Activated T-cell treated with anti-CD3 and anti-CD28 coated beads, Interleukin-2, amount 50 U/mL, for 48 hours (primary cell): ENCODE measurements at regions not wholly inside any gene's neighbourhood (a gene's known extent, or its start where the extent isn't known, plus 50 kb on each side); places are given as distances from the start of the nearest gene placed in this dataset.
"Not testable (repeated sequence)": the region's sequence is repeated elsewhere in the genome, so short reads cannot be mapped to it uniquely, and the experiment has no call there.

Source experiments
- DNase-seq, 2 experiments: peaks; one replicate each; pipeline ENCODE4 v3.0.0-alpha.2; 2020

DNA sequence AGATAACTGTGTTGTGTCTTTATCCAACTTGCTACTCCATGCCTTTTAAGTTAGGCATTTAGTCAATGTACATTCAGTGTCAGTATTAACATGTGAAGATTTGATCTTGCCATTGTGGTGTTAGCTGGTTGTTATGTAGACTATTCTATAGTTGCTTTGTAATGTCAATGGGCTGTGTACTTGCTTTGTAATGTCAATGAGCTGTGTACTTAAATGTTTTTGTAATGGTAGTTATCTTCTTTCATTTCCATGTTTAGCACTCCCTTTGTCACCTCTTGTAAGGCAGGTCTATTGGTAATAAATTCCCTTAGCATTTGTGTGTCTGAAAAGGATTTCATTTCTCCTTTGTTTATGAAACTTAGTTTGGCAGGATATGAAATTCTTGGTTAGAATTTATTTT is 53.4 kb downstream of the MC4R start:
- no peak for DNase-seq

DNA sequence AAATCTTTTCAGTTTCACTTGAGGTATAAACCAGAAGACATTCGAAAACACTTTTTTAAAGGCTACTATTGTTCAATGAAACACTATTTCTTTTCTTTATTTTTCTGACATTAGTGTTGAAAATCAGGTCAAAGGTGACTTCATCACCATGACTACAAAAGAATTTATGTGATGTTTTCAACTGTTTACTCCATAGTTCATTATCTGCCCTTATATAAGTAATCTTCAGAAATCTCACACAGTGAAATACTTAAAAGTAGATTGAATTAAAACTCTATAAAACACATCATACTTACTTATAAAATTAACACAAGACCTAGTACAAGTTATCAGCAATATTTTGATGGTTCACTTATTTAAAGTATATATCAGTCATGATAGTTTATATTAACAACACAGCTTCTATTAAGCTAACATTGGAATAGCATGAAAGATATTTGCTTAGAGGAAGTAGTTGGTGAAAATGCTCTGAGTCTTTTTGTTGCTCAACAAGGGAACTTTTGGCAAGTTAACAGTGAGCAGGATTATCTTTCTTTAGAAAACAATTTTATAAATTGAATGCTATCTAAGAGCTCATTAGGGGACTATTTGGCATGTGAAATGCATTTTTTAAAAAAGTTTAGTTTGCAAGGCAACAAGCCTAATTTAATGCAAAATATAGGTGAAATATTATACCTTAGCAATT is 60.8 kb downstream of the MC4R start:
- no peak for DNase-seq

DNA sequence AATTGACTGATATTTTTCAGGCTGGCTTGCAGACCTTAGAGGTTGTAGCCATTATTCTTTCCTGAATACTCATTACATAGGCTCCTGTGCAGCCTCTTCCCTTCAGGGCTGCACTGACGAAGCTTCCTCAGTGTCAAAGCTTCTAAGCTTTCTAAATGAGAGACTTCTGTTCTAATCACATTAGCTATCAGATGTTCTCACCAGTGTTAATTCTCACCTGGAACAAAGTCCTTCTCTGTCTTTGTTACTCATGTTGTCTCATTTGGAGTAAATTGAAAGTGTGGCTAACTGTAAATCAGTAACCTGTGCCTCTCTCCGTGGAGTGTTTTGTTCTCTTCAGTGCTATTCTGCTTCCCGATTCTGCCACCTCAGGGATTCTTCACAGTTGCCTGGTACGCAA is 76.9 kb downstream of the MC4R start:
- DNase-seq: no peak

DNA sequence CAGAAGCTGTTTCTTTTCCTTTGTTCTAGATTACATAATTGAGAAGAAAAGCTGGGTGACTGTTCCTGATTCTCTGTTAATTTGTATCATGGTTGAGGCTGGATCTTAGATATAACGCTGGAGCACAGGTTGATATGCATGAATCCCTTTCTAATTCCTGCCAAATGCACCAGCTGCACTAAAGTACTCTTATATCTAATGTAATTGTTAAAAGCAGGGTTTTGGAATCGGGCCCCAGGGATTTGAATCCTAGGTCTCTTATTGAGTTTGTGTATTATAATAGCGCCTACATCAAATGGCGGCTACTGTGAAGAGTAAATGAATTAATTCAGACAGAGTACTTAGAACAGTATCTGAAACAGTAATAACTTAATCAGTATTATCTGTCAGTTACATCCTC is 80.4 kb downstream of the MC4R start:
- DNase-seq: no peak

DNA sequence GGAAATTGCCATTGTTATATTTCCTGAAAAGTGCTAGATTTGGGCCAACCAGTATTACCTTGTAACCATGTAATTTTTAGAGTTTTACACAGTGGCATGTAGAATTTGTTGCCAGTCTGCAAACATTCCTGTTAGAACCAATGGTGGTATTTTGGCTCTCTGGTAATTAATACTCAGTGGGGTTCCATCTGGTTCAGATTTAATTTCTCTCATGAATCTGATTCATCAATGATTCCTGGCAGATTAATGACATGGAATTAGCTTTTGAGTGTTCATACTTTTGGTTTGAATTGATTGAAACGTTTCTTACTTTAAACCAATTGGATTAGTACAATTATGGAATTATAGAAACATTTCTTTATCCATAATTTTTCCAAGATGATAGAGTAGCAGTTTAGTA is 93.2 kb downstream of the MC4R start:
- DNase-seq: no peak

DNA sequence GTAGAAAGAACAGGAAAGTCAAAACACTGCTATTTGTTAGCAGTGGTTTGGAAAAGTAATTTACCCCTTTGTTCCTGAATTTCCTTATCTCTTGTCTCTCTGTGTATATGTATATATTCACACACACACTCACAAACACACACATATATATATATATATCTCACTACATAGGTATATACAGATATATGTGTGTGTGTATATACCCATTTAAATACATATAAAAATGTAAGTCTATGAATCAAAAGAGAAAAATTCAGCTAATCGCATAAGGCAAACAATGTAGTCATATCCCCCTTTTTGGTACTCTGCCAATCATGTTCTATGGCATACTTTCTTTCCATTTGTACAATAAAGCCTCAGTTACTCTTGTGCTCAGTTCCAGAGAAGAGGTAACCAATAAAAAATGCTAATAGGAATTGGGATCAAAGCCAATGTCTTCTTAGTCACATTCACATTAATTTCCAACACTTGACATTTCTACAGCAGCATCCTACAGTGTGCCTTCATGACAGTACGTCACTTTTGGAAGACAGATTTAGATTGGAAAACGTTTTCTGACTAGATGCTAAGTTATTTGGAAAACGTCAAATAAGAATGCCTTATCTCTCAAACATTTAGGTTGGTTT is 94.6 kb downstream of the MC4R start:
- DNase-seq: no peak

DNA sequence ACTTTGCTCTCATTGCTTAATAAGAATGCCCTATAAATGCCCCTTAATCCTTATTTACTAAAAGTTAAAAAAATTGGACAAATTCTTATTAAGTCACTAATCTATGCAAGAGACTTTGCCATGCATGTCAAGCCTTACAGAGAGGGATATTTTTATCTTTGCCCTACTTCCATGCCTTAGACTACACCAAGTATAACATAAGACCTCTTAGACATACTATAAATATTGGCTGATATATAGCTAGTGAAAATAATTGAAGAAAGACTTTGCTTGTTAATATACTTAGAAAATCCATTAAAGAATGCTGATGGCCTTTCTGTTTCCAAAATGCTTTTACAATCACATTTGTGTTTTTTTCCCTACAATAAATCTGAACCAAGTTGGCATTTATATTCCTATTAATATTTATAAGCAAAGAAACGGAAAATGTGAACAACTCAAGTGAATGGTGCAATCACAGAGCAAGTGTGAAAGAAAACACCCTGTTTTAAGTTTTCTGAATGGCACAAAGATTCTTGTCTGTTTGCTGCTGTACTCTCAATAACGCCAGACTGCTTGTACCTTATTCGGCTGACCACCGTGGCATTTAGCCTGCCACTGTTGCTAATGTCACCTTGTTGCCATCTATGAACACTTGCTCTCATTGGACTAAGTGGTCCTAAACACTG is 105.0 kb downstream of the MC4R start:
- no peak for DNase-seq

DNA sequence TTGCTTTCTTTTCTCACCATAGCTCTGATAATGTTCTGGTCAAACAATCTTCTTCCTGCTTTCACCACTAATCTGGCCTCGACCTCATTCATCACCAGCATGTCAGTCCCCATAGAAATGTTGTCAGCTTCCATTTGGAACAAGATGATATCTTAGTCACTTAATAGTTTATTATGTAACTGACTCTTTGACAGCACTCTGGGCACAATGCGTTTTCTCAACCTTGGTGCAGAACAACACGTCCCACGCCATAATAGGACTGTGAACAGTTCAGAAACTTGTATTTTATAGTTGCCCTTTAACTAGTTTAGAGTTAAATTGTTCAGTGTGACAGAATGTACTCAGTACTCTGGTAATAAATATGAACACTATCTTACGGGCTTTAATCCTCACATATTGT is 106.0 kb downstream of the MC4R start:
- DNase-seq: no peak

DNA sequence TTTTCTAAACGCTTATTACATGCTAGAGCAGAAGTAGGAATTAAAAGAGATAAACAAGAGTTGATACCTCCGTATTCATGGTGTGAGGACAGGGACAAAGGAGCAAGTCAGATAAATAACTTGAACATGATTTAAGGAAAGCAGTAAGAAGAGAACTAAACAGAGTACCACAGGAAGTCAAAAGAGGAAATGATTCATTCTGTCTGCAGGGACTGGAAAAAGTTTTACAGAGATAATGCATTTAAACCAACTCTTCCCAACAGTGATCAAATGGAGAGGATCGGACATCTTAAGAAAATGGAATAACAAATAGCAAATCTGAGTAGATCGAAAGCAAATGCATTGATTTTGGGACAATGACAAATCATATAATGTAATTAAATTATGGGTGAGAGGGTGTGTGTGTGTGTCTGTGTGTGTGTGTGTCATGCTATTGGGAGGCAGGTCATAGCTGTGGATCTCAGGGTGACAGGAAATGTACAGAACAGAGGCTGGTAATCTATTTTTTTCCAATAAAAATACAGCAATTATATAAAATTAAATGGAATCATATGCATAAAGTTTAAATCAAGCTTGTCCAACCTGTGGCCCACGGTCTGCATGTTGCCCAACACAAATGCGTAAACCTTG is 113.4 kb downstream of the MC4R start:
- no peak for DNase-seq

DNA sequence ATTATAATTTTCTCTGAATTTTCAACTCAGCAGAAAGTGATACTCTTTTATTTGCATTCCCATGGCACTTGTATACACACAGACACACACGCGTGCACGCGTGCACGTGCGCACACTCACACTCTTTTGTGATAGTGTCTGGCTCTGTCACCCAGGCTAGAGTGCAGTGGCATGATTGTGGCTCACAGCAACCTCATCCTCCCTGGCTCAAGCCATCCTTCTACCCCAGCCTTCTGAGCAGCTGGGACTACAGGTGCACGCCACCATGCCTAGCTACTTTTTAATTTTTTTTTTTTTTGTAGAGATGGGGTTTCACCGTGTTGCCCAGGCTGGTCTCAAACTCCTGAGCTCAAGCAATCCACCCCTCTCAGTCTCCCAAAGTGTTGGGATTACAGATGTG is 123.2 kb downstream of the MC4R start:
- DNase-seq: no peak

DNA sequence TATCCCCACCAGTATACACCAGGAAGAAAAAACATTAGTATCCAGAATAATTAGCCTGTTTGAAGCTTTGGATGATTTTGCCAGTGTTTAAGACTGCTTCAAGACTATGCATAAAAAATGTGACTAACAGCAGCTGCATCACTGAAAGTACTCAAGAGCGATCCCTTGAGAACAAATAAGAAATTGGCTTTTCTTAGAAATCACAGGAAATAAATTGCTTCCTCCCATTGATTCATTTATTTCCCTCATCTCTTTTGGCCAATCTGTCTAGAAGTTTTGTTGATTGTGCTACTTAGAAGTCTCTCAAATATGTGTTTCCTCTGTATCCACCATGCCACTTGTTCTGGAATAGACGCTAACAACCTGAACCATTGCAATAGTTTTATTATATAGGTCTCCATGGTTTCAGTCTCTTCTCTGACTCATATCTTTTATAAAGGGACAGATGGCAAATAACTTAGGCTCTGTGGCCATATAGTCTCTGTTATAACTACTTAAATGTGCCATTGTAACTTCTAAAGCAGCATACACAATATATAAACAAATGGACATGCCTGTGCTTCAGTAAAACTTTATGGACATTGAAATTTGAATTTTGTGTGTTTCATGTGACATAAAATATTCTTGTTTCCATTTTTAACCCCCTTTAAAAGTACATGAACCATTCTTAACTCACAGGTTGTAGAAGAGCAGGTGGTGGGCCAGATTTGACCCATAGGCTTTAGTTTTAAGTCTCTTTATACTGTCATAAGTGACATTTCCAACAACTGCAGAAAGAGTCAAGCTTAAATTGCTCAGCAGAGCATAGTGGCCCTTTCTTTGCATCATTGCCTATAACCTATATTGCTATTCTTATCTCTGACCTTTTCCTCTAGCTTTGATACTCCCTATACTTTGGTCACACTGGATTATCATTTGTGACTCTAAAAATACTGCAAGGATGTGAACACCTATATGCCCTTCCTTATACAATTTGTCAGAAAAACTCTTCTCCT is 123.9 kb downstream of the MC4R start:
- no peak for DNase-seq

DNA sequence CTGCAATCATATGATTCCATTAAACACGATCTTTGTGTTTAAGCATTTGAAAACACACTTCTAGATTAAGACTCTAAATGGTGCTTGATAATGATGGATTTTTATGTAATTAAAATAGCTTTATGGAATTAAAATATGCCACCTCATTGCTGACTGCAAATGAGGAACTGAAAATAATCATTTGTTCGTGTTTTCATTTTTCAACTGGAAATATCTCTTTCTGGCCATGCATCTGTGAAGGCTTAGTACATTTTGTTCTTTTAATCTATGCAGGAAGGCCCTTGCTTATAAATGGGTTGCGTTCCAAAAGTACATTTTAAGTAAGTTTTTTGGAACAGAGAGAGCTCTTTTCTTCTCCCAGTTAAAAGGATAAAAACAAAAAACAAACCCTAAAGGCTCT is 125.5 kb downstream of the MC4R start:
- DNase-seq: no peak

DNA sequence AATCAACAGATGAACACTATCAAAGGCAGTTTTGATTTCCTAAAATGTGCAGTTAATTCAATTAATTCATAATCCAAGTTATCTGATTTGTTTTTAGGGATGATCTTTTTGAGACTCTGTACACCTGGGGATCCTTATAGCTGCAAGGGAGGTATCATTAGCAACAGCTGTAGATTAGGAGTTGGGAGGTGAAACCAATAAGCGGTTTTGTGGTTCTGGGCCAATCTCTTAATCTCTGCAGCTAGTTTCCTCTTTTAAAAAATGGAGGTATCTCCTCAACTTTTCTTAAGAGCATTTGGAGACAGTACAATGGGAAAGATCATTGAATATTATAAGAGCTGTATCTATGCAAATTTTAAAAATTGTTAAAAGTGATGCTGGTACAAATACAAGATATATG is 126.0 kb downstream of the MC4R start:
- no peak for DNase-seq

DNA sequence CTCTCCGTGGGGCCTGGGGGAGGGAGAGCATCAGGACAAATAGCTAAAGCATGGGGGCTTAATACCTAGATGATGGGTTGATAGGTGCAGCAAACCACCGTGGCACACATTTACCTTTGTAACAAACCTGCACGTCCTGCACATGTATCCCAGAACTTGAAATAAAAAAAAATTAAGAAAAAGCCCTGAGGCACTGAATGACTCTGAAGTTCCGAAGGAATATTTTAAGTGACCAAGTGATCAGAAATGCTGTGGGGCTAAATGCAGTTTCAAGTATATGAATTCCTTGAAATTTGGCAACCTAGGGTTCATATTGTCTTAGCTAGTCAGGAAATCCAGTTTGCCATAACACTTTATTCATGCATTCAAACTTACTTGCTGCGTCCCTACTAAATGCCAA is 127.5 kb downstream of the MC4R start:
- no peak for DNase-seq

DNA sequence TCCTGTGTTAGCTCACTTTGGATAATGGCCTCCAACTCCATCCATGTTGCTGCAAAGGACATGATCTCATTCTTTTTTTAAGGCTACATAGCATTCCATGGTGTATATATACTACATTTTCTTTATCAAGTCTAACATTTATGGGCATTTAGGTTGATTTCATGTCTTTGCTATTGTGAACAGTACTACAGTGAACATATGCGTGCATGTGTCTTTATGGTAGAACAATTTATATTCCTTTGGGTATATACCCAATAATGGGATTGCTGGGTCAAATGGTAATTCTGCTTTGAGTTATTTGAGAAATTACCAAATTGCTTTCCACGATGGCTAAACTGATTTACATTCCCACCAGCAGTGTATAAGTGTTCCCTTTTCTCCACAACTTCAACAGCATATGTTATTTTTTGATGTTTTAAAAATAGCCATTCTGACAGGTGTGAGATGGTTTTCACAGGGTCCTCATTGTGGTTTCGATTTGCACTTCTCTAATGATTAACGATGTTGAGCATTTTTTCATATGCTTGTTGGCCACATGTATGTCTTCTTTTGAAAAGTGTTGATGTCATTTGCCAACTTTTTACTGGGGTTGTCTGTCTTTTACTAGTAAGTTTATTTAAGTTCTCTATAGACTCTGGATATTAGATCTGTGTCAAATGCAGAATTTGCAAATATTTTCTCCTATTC is 133.4 kb downstream of the MC4R start:
- not testable (repeated sequence) for DNase-seq

DNA sequence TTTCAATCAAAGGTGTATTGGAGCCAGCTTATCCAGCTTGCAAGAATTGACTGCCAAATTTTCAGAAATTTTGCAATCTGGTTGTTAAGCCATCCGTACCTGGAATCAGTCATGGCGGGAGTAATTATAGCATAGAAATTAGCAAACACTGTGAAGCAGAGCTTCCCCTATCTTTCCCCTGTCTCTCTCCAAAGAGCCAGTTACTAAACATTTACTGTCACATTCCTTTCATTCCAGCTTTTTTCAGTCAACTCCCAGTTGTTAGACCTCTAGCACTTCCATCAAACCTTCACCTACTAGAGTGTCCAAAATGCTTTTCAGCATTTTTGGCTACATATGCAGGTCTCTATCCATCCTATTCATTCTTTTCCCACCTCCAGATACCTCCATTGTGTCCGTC is 137.4 kb downstream of the MC4R start:
- DNase-seq: no peak

DNA sequence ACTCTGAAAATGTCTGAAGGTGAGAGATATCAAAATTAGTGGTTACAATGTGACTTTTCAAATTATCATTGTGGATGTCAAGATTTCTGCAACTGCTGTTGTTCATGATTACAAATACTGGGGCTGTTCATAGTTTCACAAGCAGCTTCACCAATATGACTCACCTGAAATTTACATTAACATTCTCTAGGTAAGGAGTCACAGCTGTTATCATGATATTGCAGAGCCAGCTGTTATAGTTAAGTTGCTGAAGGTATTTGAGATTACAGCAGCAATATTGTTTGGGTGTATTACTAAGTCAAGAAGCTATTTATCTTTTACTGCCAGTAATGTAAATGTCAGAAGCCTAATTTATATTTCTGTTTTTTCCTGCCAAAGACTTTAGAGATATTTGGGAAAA is 140.0 kb downstream of the MC4R start:
- DNase-seq: no peak

DNA sequence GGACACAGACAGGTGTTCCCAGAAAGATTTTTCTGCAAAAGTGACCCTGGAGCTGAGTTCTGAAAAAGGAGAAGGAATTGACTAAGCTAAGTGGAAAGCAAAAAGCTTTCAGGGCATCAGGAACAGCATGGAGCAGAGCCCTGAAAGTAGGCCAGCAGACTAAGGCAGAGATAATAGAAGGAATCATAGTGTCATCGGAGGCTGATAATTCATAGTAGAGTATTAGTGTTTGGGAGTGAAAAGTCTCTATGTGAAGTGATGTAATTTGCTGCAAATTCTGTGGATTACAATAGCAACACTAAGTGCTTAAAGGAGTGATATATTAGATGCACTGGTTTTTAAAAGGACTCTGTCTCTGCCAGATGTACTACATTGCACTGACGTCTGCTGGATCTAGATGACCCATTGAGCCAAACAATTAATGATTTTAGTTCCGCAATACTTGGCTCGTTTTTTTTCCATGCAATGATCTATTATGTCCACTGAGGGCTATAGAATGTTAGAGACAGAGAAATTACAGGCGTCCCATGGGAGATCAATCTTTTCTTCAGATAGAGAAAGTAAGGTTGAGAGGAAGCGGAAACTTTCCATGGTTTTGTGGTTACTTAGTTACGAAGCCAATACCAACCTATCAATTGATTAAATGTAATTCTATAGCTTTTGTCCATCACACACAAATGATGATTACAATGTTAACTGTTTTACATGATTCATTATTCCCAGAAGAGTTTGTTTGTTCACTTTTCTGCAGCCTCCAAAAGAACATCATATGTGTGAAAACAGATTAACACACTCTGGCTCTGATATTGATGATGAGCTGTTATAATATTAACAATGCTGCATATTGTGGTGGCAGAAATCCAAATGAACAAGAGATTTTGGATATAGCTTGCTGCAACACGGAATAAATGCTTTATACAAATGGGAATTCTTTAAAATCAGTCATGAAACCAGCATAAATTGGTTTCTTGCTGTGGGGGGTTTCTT is 143.7 kb downstream of the MC4R start:
- DNase-seq: no peak

DNA sequence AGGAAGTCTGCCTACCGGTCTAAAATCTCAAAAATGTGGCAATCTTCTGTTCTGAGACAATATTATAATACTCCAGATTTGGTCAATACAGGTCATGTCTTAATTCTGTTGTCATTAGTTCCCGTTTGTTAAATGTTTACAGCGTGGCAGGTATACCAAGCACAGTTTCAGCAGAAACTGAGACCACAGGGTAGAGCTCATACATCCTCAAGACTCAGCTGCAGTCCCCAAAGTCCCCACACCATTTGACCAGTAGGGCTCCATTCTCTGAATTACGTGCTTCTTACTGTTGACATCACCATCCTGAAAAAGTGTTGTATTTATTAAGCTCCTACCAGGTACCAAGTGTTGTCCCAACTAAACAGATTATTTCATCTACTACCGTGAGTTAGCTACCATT is 157.1 kb downstream of the MC4R start:
- DNase-seq: no peak

DNA sequence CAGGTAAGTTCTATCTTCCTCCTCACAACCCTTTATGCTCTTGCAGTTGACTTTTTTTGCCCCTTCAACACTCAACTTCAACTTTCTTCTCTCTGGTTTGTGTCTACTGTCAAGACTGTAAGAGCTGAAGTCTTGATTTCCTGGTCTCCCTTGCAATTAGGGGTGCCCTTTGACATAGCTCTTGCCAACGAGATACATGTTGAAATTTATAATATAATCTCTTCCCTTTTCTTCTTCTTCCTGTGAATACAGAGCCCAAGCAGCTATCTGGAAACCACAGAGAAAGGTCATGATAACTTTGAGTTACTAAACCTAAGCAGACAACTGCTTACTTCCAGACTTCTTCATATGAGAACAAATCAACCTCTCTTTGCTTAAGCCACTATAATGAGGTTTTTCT is 163.5 kb downstream of the MC4R start:
- DNase-seq: no peak

DNA sequence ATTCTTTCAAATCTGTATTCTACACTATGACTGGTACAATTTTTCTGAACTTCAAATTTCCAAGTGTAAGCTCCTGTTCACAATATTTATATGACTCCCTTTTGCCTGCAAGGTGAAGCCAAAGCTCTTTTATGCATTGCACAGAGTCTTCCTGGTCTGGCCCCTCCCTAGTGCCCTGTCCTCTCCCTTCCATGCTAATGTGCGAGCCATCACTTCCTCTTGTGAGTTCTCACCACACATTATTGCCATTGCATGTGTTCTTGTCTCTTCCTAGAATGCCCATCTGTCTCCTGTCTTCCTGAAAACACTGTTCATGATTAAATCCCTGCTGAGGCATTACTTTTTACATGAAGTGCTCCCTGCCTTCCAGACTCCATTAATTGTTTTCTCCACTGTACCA is 169.9 kb downstream of the MC4R start:
- no peak for DNase-seq
